IPS-18a (cell line): ENCODE measurements at regions not wholly inside any gene's neighbourhood (a gene's known extent, or its start where the extent isn't known, plus 50 kb on each side); places are given as distances from the start of the nearest gene placed in this dataset.

ENCODE experiments used
- H3K27ac ChIP-seq: one replicate; pipeline ENCODE4 v1.5.1; 2013; ENCODE audit warnings: low read length
- H3K27me3 ChIP-seq: one replicate; pipeline ENCODE4 v1.6.1; 2013; ENCODE audit warnings: mild to moderate bottlenecking, low read length; ENCODE audit not compliant: control insufficient read depth, insufficient read depth
- H3K36me3 ChIP-seq: one replicate; pipeline ENCODE4 v1.6.1; 2013; ENCODE audit warnings: low read depth, low read length; ENCODE audit not compliant: control insufficient read depth
- H3K4me1 ChIP-seq: one replicate; pipeline ENCODE4 v1.6.1; 2013; ENCODE audit warnings: low read depth, low read length; ENCODE audit not compliant: control insufficient read depth
- H3K4me3 ChIP-seq: one replicate; pipeline ENCODE4 v1.5.1; 2013; ENCODE audit warnings: low read length
- H3K9ac ChIP-seq: one replicate; pipeline ENCODE4 v1.6.1; 2013; ENCODE audit warnings: mild to moderate bottlenecking, low read length, moderate library complexity
- H3K9me3 ChIP-seq: one replicate; pipeline ENCODE4 v1.6.1; 2013; ENCODE audit warnings: low read depth, low read length; ENCODE audit not compliant: control insufficient read depth

- Histone ChIP-seq H3K9me3 (no peaks in the 10 kb centered on the region), H3K36me3 (no peaks in the 10 kb centered on the region), H3K4me1 (no peaks in the 10 kb centered on the region), H3K27ac (no peak overlapping the region), H3K27me3 (no peaks in the 10 kb centered on the region), H3K9ac (no peak overlapping the region), H3K4me3 (no peak overlapping the region)
These were observed 299.2 kb upstream of the LRRN1 start for GRCh38 chr3:3499987-3500386.

DNA sequence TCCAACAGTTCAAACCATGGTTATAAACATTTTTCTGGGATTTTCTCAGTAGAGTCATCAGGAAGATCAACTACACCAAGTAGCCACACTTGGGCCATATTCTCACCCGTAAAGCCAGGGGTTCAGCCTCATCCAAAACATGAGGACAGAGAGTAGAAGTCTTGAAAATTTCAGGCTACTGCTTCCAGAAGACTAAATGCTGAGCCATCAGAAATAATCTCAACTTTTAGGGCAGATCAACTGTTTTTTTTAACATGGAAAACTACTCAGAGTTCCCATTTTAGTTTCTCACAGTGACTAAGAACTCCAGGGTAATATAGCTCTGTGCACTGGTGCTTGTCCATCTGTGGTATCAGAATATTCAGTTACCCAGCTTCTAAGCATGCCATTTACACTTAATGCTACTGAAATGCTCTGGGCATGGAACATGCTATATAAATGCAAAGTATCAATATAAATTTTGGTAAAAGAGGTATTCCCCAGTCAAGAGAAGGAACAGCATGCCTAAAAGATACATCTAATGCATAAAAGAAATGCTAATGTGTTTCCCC lies 300.1 kb upstream of the LRRN1 start:
- no peak overlapping the region for H3K4me3 ChIP-seq
- no peak overlapping the region for H3K27ac ChIP-seq
- H3K36me3 ChIP-seq: no peaks in the 10 kb centered on the region
- H3K9me3 ChIP-seq: no peaks in the 10 kb centered on the region
- H3K27me3 ChIP-seq: no peaks in the 10 kb centered on the region
- H3K9ac ChIP-seq: no peak overlapping the region
- no peaks in the 10 kb centered on the region for H3K4me1 ChIP-seq

GRCh38 chr3:3495611-3496010 lies 303.6 kb upstream of the LRRN1 start:
- no peak overlapping the region for H3K4me3 ChIP-seq
- H3K27ac ChIP-seq: no peak overlapping the region
- H3K4me1 ChIP-seq: no peaks in the 10 kb centered on the region
- no peak overlapping the region for H3K9ac ChIP-seq
- H3K9me3 ChIP-seq: no peaks in the 10 kb centered on the region
- H3K27me3 ChIP-seq: no peaks in the 10 kb centered on the region
- no peaks in the 10 kb centered on the region for H3K36me3 ChIP-seq

DNA sequence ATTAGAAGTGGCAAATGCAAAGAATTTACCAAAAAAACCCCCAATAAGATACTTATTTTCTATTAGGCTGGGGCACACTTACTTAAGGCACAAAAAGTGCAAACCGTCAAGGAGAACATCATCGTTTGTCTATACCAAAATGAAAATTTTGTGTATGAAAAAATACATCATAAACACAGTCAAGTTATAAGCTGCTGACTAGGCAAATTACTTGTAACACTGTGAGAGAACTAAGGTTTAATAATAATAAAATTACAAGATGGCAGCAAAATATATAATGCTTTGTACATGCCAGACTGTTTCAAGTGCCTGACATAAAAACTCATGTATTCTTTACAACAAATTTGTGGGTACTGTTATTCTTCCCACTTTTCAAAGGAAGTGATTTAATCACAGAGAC lies 297.2 kb upstream of the CRBN start:
- Histone ChIP-seq H3K9ac (no peak overlapping the region), H3K27me3 (no peaks in the 10 kb centered on the region), H3K4me1 (no peaks in the 10 kb centered on the region), H3K27ac (no peak overlapping the region), H3K36me3 (no peaks in the 10 kb centered on the region), H3K4me3 (no peak overlapping the region), H3K9me3 (no peaks in the 10 kb centered on the region)

DNA sequence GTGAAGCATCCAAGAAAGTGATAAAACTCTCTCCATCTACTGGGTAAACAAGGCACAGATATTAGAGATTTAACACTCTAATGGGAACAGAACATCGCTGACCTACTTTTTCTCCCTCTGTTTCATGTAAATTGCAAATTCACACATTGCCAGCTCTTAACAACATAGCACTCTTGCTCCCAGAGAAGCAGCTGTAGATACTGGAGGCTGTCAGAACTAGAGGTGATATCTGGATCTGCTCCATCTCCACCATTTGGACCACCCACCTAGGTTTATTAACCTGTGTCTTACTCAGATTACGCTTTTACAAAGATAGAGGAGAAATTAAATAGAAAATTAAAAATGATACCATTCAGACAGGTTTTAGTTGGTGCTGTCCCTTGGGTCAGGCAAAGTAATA lies 289.1 kb upstream of the CRBN start:
- H3K4me3 ChIP-seq: no peak overlapping the region
- H3K27ac ChIP-seq: no peak overlapping the region
- H3K4me1 ChIP-seq: peaks cover 7% of the 10 kb centered on the region
- no peaks in the 10 kb centered on the region for H3K9me3 ChIP-seq
- H3K9ac ChIP-seq: no peak overlapping the region
- no peaks in the 10 kb centered on the region for H3K27me3 ChIP-seq
- H3K36me3 ChIP-seq: no peaks in the 10 kb centered on the region

DNA sequence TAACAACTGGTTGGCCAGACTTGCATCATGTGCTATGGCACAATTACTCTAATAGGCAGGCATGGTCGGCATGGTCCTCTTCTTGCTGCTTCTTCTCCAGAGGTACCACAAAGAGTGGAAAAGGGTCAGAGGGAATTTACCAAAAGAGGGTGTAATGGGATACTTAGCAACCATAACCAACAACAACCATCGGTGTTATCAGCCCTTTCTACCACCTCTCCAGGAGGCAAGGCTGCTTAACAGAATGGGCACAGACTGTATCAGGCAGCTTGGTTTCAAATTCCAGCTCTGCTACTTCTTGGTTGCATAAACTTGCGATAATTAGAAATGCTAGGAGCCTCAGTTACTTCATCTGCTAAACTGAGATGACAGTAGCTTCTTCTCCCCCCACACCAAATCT lies 284.6 kb upstream of the CRBN start:
- Histone ChIP-seq H3K9ac (no peak overlapping the region), H3K27ac (no peak overlapping the region), H3K4me1 (peaks cover 7% of the 10 kb centered on the region), H3K9me3 (no peaks in the 10 kb centered on the region), H3K36me3 (no peaks in the 10 kb centered on the region), H3K27me3 (no peaks in the 10 kb centered on the region), H3K4me3 (no peak overlapping the region)

DNA sequence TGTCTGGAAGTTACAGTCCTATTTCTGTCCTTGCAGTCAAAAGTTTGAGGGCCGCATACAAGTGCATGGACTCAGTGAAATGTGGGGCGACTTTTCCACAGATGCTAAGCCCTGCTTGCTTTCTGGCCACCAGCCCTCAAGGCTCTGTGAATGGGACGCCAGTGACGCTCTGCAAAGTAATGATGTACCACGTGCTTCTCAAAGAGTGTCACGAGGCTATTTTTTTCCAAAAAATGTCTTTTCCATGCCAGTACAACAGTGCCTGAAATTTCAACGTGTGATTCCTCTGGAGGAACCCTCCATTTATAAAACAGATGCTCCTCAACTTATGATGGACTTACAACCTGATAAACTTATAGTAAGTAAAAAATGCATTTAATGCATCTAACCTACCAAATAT lies 281.8 kb upstream of the CRBN start:
- H3K36me3 ChIP-seq: no peaks in the 10 kb centered on the region
- H3K27ac ChIP-seq: no peak overlapping the region
- no peak overlapping the region for H3K4me3 ChIP-seq
- no peaks in the 10 kb centered on the region for H3K9me3 ChIP-seq
- H3K4me1 ChIP-seq: peaks cover 7% of the 10 kb centered on the region
- no peak overlapping the region for H3K9ac ChIP-seq
- H3K27me3 ChIP-seq: no peaks in the 10 kb centered on the region

- Histone ChIP-seq H3K4me3 (no peak overlapping the region), H3K9ac (no peak overlapping the region), H3K36me3 (no peaks in the 10 kb centered on the region), H3K27me3 (no peaks in the 10 kb centered on the region), H3K9me3 (no peaks in the 10 kb centered on the region), H3K27ac (no peak overlapping the region), H3K4me1 (no peaks in the 10 kb centered on the region)
These were observed 269.0 kb upstream of the CRBN start for GRCh38 chr3:3448468-3448867.

DNA sequence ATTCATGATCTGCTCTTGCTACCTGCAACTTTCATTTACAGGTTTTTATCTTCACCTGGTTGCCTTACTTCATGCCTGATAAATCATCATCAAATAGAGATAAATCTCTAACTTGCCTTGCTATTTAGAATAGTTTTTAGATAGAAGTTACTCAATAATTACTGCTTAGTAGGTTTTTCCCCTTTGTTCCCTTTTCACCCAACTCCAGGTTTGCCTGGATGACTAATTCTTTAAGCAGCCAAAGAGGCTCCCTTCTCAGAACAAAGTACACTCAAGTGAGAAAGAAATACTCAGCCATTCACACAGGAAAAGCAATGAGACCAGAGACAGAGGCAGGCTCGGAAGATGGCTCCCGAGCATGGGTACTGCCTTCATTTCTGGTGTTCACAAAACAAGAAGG lies 268.1 kb upstream of the CRBN start:
- Histone ChIP-seq H3K27ac (no peak overlapping the region), H3K27me3 (no peaks in the 10 kb centered on the region), H3K9me3 (no peaks in the 10 kb centered on the region), H3K4me1 (no peaks in the 10 kb centered on the region), H3K4me3 (no peak overlapping the region), H3K36me3 (no peaks in the 10 kb centered on the region), H3K9ac (no peak overlapping the region)

GRCh38 chr3:3446251-3446650 lies 266.8 kb upstream of the CRBN start:
- Histone ChIP-seq H3K9me3 (no peaks in the 10 kb centered on the region), H3K27me3 (no peaks in the 10 kb centered on the region), H3K27ac (no peak overlapping the region), H3K36me3 (no peaks in the 10 kb centered on the region), H3K4me3 (no peak overlapping the region), H3K4me1 (no peaks in the 10 kb centered on the region), H3K9ac (no peak overlapping the region)

DNA sequence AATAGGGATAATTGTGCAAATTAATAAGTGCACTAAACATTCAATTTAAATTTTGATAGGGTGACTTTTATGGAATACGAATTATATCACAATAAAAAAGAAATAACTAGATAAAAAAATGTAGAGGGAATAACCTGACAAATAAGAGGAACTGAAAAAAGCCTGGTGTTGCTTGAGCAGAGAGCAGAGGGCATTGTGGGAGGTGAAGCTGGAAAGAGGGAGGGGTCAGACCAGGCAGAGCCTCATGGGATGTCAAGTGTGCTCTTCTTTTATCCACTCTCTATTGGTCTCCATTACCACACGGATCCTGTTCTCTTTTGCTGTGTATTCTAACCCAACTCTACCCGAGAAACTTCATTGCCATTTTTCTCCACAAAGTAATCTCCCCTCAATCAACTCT lies 264.0 kb upstream of the CRBN start:
- Histone ChIP-seq H3K9me3 (no peaks in the 10 kb centered on the region), H3K27ac (no peak overlapping the region), H3K4me1 (no peaks in the 10 kb centered on the region), H3K27me3 (no peaks in the 10 kb centered on the region), H3K4me3 (no peak overlapping the region), H3K36me3 (no peaks in the 10 kb centered on the region), H3K9ac (no peak overlapping the region)

DNA sequence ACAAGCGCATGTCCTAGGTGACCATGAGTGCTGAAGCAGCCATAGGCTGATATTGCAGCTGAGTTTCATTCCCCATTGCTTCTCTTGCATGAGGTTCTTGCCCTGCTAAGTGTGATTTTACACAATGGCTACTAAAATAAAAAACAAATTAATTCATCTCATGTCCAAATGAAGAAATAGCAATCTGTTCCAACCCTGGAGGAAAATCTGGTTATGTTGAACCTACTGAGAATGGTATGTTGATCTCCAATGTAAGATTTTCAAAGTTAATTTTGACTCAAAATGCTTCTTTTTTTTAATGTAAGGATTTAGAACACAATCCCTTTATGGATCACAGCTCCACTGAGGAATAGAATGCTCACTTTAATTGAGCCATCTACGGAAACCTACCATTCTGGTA lies 254.2 kb upstream of the CRBN start:
- no peak overlapping the region for H3K4me3 ChIP-seq
- no peaks in the 10 kb centered on the region for H3K9me3 ChIP-seq
- no peaks in the 10 kb centered on the region for H3K4me1 ChIP-seq
- H3K9ac ChIP-seq: no peak overlapping the region
- no peaks in the 10 kb centered on the region for H3K27me3 ChIP-seq
- H3K36me3 ChIP-seq: no peaks in the 10 kb centered on the region
- H3K27ac ChIP-seq: no peak overlapping the region
